ENCODE measurements at regions not wholly inside any gene's neighbourhood (a gene's known extent, or its start where the extent isn't known, plus 50 kb on each side); places are given as distances from the start of the nearest gene placed in this dataset.

GRCh38 chr11:123303924-123304323 lies 108.9 kb upstream of the CLMP start:
- no peak for DNase-seq

- DNase-seq, result no peak
Measured at GRCh38 chr11:123302751-123303195, 107.7 kb upstream of the CLMP start.

- DNase-seq, result peak; percentile 81
Measured at GRCh38 chr11:123301696-123302400, 106.8 kb upstream of the CLMP start.

GRCh38 chr11:123301013-123301591 lies 106.1 kb upstream of the CLMP start:
- peak; percentile 47 for DNase-seq

GRCh38 chr11:123299721-123300120 lies 104.7 kb upstream of the CLMP start:
- no peak for DNase-seq

GRCh38 chr11:123298488-123299447 lies 103.7 kb upstream of the CLMP start:
- no peak for DNase-seq

GRCh38 chr11:123292647-123293046 lies 97.6 kb upstream of the CLMP start:
- DNase-seq, result no peak

- DNase-seq, result no peak
Measured at GRCh38 chr11:123291201-123291869, 96.3 kb upstream of the CLMP start.

GRCh38 chr11:123286761-123287160 lies 91.7 kb upstream of the CLMP start:
- DNase-seq, result no peak

GRCh38 chr11:123286255-123286654 lies 91.2 kb upstream of the CLMP start:
- no peak for DNase-seq

GRCh38 chr11:123284454-123284853 lies 89.4 kb upstream of the CLMP start:
- DNase-seq, result no peak

- DNase-seq, result no peak
Measured at GRCh38 chr11:123282597-123282996, 87.5 kb upstream of the CLMP start.

GRCh38 chr11:123273616-123274015 lies 78.6 kb upstream of the CLMP start:
- no peak for DNase-seq

GRCh38 chr11:123272565-123272964 lies 77.5 kb upstream of the CLMP start:
- DNase-seq, result no peak

GRCh38 chr11:123268156-123268555 lies 73.1 kb upstream of the CLMP start:
- no peak for DNase-seq

GRCh38 chr11:123265951-123266350 lies 70.9 kb upstream of the CLMP start:
- DNase-seq, result no peak

GRCh38 chr11:123264431-123264780 lies 69.4 kb upstream of the CLMP start:
- no peak for DNase-seq

- peak; percentile 74 for DNase-seq
Measured at GRCh38 chr11:123261345-123262106, 66.5 kb upstream of the CLMP start.

- no peak for DNase-seq
Measured at GRCh38 chr11:123260511-123261211, 65.6 kb upstream of the CLMP start.

GRCh38 chr11:123258877-123259276 lies 63.8 kb upstream of the CLMP start:
- DNase-seq, result no peak

GRCh38 chr11:123257370-123257769 lies 62.3 kb upstream of the CLMP start:
- no peak for DNase-seq

Data from renal pelvis (tissue), 1 donor.